CD4-positive, alpha-beta T cell (primary cell): ENCODE measurements at regions not wholly inside any gene's neighbourhood (a gene's known extent, or its start where the extent isn't known, plus 50 kb on each side); places are given as distances from the start of the nearest gene placed in this dataset.

Experiments used
- ATAC-seq: fragments of 200-7000 bp; cut with Tn5 transposase; one replicate; pipeline ENCODE4 v1.10.0; 2022; ENCODE audit warnings: mild to moderate bottlenecking; ENCODE audit not compliant: poor library complexity
- CTCF ChIA-PET: fragments of 350-600 bp; sonication (Branson Sonifier 250); formaldehyde crosslinking; loops from one replicate; lab custom pipeline; 2021; ENCODE audit warnings: antibody characterized with exemption, inconsistent platforms; lab: Charles Lee
- POLR2A ChIA-PET: fragments of 350-600 bp; sonication (Branson Sonifier 250); formaldehyde crosslinking; loops from one replicate; lab custom pipeline; 2021; ENCODE audit warnings: antibody characterized with exemption, inconsistent platforms; lab: Charles Lee
- DNase-seq, 14 experiments: peaks; one replicate each; pipeline ENCODE4 v3.0.0-alpha.2; 2013 to 2020; ENCODE audit warnings: mixed read lengths in 2 of 14
- H3K27ac ChIP-seq, 2 donors: one replicate each; pipeline versions ENCODE4 v1.5.1 to v1.7.0; 2013; ENCODE audit warnings: low read length in 2 of 2, low read depth in 1 of 2, mild to moderate bottlenecking in 1 of 2
- H3K27me3 ChIP-seq, 2 experiments: 1 replicate in 1 of 2; 2 replicates in 1 of 2; pipeline versions ENCODE4 v1.6.1 to v1.7.0; 2013; ENCODE audit warnings: low read length in 2 of 2, control low read depth in 1 of 2, mild to moderate bottlenecking in 1 of 2, moderate library complexity in 1 of 2; ENCODE audit not compliant: insufficient read depth in 2 of 2, control insufficient read depth in 1 of 2
- H3K36me3 ChIP-seq: one replicate; pipeline ENCODE4 v1.6.1; 2013; ENCODE audit warnings: low read length, control low read depth; ENCODE audit not compliant: insufficient read depth
- H3K4me1 ChIP-seq: one replicate; pipeline ENCODE4 v1.6.1; 2013; ENCODE audit warnings: low read length, control low read depth; ENCODE audit not compliant: insufficient read depth
- H3K4me3 ChIP-seq: one replicate; pipeline ENCODE4 v1.5.1; 2013; ENCODE audit warnings: mild to moderate bottlenecking, low read length, moderate library complexity
- H3K9me3 ChIP-seq, 2 experiments: 1 replicate in 1 of 2; 2 replicates in 1 of 2; pipeline versions ENCODE4 v1.6.1 to v1.7.0; 2013; ENCODE audit warnings: low read length in 2 of 2, mild to moderate bottlenecking in 2 of 2, control low read depth in 1 of 2, moderate library complexity in 1 of 2; ENCODE audit not compliant: control insufficient read depth in 1 of 2, insufficient read depth in 1 of 2
- H3K27ac Mint-ChIP-seq: one replicate; pipeline ENCODE4 v1.8.0; 2020; ENCODE audit warnings: mixed read lengths
- H3K27me3 Mint-ChIP-seq: one replicate; pipeline ENCODE4 v1.8.0; 2021; ENCODE audit warnings: mixed read lengths
- H3K36me3 Mint-ChIP-seq: one replicate; pipeline ENCODE4 v1.8.0; 2021; ENCODE audit warnings: low read depth, mixed read lengths
- H3K4me1 Mint-ChIP-seq: one replicate; pipeline ENCODE4 v1.8.0; 2021; ENCODE audit warnings: low read depth, mixed read lengths
- H3K4me3 Mint-ChIP-seq: one replicate; pipeline ENCODE4 v1.8.0; 2020; ENCODE audit warnings: mild to moderate bottlenecking, mixed read lengths
- H3K9me3 Mint-ChIP-seq: one replicate; pipeline ENCODE4 v1.8.0; 2020; ENCODE audit warnings: mixed read lengths
- CTCF ChIP-seq: fragments of 200-600 bp; IDR thresholded peaks from one replicate; pipeline ENCODE4 v1.8.0; 2022; ENCODE audit warnings: antibody characterized with exemption, mild to moderate bottlenecking
- intact Hi-C, 2 experiments: fragments of 100-400 bp; cut with DNase I in 1 of 2; cut with micrococcal nuclease in 1 of 2; formaldehyde crosslinking; loops; one replicate each; pipeline versions ENCODE4 v1.15.1 to v1.9.0; 2023 to 2025; cut with DNase I, micrococcal nuclease

GRCh38 chr3:25212736-25213135 lies 215.3 kb upstream of the RARB start:
- Mint-ChIP-seq H3K27ac (no peak overlapping the region), H3K4me1 (no peaks in the 10 kb centered on the region), H3K27me3 (no peaks in the 10 kb centered on the region), H3K4me3 (no peak overlapping the region), H3K9me3 (peaks cover 3% of the 10 kb centered on the region), H3K36me3 (no peaks in the 10 kb centered on the region)
- H3K27ac ChIP-seq: no peak overlapping the region
- no peak for DNase-seq
- no peaks in the 10 kb centered on the region for H3K27me3 ChIP-seq
- CTCF ChIA-PET: no interaction called here
- no peaks in the 10 kb centered on the region for H3K4me1 ChIP-seq
- no peaks in the 10 kb centered on the region for H3K36me3 ChIP-seq
- no peak for ATAC-seq
- no peak overlapping the region for H3K4me3 ChIP-seq
- H3K9me3 ChIP-seq: peaks cover 0 to 3% of the 10 kb centered on the region in 2 experiments
- POLR2A ChIA-PET: no interaction called here
- intact Hi-C loops: no loop called here
- no peak for TF ChIP-seq CTCF

- ChIA-PET POLR2A (no interaction called here), CTCF (no interaction called here)
- Histone ChIP-seq H3K27me3 (no peaks in the 10 kb centered on the region), H3K9me3 (peaks cover 0 to 3% of the 10 kb centered on the region in 2 experiments), H3K4me1 (no peaks in the 10 kb centered on the region), H3K27ac (no peak overlapping the region), H3K36me3 (no peaks in the 10 kb centered on the region), H3K4me3 (no peak overlapping the region)
- Mint-ChIP-seq H3K9me3 (peaks cover 4% of the 10 kb centered on the region), H3K36me3 (no peaks in the 10 kb centered on the region), H3K27me3 (no peaks in the 10 kb centered on the region), H3K4me1 (no peaks in the 10 kb centered on the region), H3K4me3 (no peak overlapping the region), H3K27ac (no peak overlapping the region)
- no peak for TF ChIP-seq CTCF
- no peak for DNase-seq
- no peak for ATAC-seq
- intact Hi-C loops: no loop called here
These were observed 214.0 kb upstream of the RARB start for GRCh38 chr3:25214034-25214433.

GRCh38 chr3:25218362-25218761 lies 209.7 kb upstream of the RARB start:
- Histone ChIP-seq H3K27ac (no peak overlapping the region), H3K4me1 (no peaks in the 10 kb centered on the region), H3K9me3 (no peaks in the 10 kb centered on the region), H3K4me3 (no peak overlapping the region), H3K36me3 (no peaks in the 10 kb centered on the region), H3K27me3 (no peaks in the 10 kb centered on the region)
- Mint-ChIP-seq H3K27ac (no peak overlapping the region), H3K27me3 (no peaks in the 10 kb centered on the region), H3K9me3 (peaks cover 4% of the 10 kb centered on the region), H3K4me3 (no peak overlapping the region), H3K4me1 (no peaks in the 10 kb centered on the region), H3K36me3 (no peaks in the 10 kb centered on the region)
- POLR2A ChIA-PET: no interaction called here
- CTCF ChIA-PET: no interaction called here
- no peak for TF ChIP-seq CTCF
- DNase-seq (no peak), ATAC-seq (no peak)
- intact Hi-C loops: no loop called here
